Right lobe of liver (tissue), 6 donors: ENCODE measurements at regions not wholly inside any gene's neighbourhood (a gene's known extent, or its start where the extent isn't known, plus 50 kb on each side); places are given as distances from the start of the nearest gene placed in this dataset.
"Not testable (repeated sequence)": the region's sequence is repeated elsewhere in the genome, so short reads cannot be mapped to it uniquely, and the experiment has no call there.

ENCODE experiments used
- ATAC-seq, 4 donors: fragments of 200-7000 bp; cut with Tn5 transposase; one replicate each; pipeline ENCODE4 v1.9.1; 2020; ENCODE audit warnings: mild to moderate bottlenecking in 4 of 4, moderate library complexity in 4 of 4
- DNase-seq, 3 donors: peaks; one replicate each; pipeline ENCODE4 v3.0.0-alpha.2; 2020
- H3K27ac ChIP-seq, 3 donors: fragments of 200-600 bp; one replicate each; pipeline ENCODE4 v1.8.0; 2022
- H3K27me3 ChIP-seq, 2 donors: fragments of 200-600 bp; one replicate each; pipeline ENCODE4 v1.8.0; 2022
- H3K36me3 ChIP-seq, 4 donors: fragments of 200-600 bp; sonication (generic) in 1 of 4; one replicate each; pipeline versions ENCODE4 v1.5.1 to v1.8.0; 2017 to 2022; ENCODE audit warnings: control low read depth in 1 of 4
- H3K4me1 ChIP-seq, 4 donors: fragments of 200-600 bp; sonication (generic) in 1 of 4; one replicate each; pipeline versions ENCODE4 v1.5.1 to v1.8.0; 2017 to 2022; ENCODE audit warnings: control low read depth in 1 of 4
- H3K4me3 ChIP-seq, 3 donors: fragments of 200-600 bp; one replicate each; pipeline ENCODE4 v1.8.0; 2022
- H3K9me3 ChIP-seq, 4 donors: fragments of 200-600 bp; sonication (generic) in 1 of 4; one replicate each; pipeline versions ENCODE4 v1.5.1 to v1.8.0; 2017 to 2022; ENCODE audit warnings: control low read depth in 1 of 4
- CTCF ChIP-seq, 4 donors: fragments of 200-600 bp in 3 of 4; fragments of 450-650 bp in 1 of 4; IDR thresholded peaks; one replicate each; pipeline versions ENCODE4 v1.5.1 to v1.8.0; 2016 to 2022; ENCODE audit warnings: antibody characterized with exemption in 4 of 4, mild to moderate bottlenecking in 2 of 4
- POLR2A ChIP-seq: fragments of 450-650 bp; IDR thresholded peaks from one replicate; pipeline ENCODE4 v1.6.1; 2017; ENCODE audit warnings: antibody characterized with exemption, mild to moderate bottlenecking
- WGBS: methylation state at CpG from one replicate; pipeline ENCODE4 v1.1.6; 2018; ENCODE audit warnings: low coverage, low lambda C conversion rate; ENCODE audit not compliant: insufficient coverage; ENCODE audit errors: missing lambda C conversion rate; 5-methylcytosine and 5-hydroxymethylcytosine counted together
- intact Hi-C, 2 donors: fragments of 100-400 bp; cut with DNase I; formaldehyde crosslinking; loops; one replicate each; pipeline versions ENCODE4 v1.11.2 to v1.14.1; 2022
- donor health status: DM: no; HTN: yes; CAD: no.
- donor health status: DM: no; HTN: no; CAD: no.
- donor health status: DM: no; HTN: no; CAD: no.
- donor health status: DM: no; HTN: yes; CAD: no.
- donor health status: DM: no; HTN: yes; CAD: no.

GRCh38 chr10:61580608-61581007 is 82.1 kb upstream of the CABCOCO1 start:
- no peaks in the 10 kb centered on the region for H3K36me3 ChIP-seq
- no peaks in the 10 kb centered on the region for H3K4me1 ChIP-seq
- no peak for TF ChIP-seq POLR2A
- no peak for TF ChIP-seq CTCF (IDR thresholded peaks at IDR 0.05)
- intact Hi-C loops, result no loop called here
- 70% methylated on average over 4 of the region's 4 CpGs for WGBS
- no peaks in the 10 kb centered on the region for H3K27me3 ChIP-seq
- no peak overlapping the region for H3K4me3 ChIP-seq
- DNase-seq (no peak), ATAC-seq (no peak)
- no peaks in the 10 kb centered on the region for H3K9me3 ChIP-seq
- no peak overlapping the region for H3K27ac ChIP-seq

GRCh38 chr10:61570204-61570603 is 92.5 kb upstream of the CABCOCO1 start:
- WGBS, result 55% methylated on average over 4 of the region's 4 CpGs
- intact Hi-C loops, DNase-seq, H3K27me3 ChIP-seq, H3K9me3 ChIP-seq, ATAC-seq, H3K4me3 ChIP-seq, H3K4me1 ChIP-seq, H3K27ac ChIP-seq, H3K36me3 ChIP-seq: not testable (repeated sequence)

- TF ChIP-seq POLR2A, result no peak
- TF ChIP-seq CTCF (IDR thresholded peaks at IDR 0.05), result no peak
- Histone ChIP-seq H3K27me3 (no peaks in the 10 kb centered on the region), H3K4me3 (no peak overlapping the region), H3K27ac (no peak overlapping the region), H3K9me3 (no peaks in the 10 kb centered on the region), H3K36me3 (no peaks in the 10 kb centered on the region), H3K4me1 (no peaks in the 10 kb centered on the region)
- no peak for ATAC-seq
- intact Hi-C loops, result no loop called here
- DNase-seq, result no peak
- WGBS, result 65% methylated on average over 2 of the region's 2 CpGs
Measured at GRCh38 chr10:61567729-61568128, 95.0 kb upstream of the CABCOCO1 start.

- H3K27ac ChIP-seq, result no peak overlapping the region
- TF ChIP-seq CTCF (IDR thresholded peaks at IDR 0.05) (no peak), POLR2A (no peak)
- DNase-seq, result no peak
- H3K27me3 ChIP-seq, result no peaks in the 10 kb centered on the region
- ATAC-seq, result no peak
- intact Hi-C loops, result no loop called here
- H3K36me3 ChIP-seq, result no peaks in the 10 kb centered on the region
- no peaks in the 10 kb centered on the region for H3K4me1 ChIP-seq
- no peak overlapping the region for H3K4me3 ChIP-seq
- H3K9me3 ChIP-seq, result no peaks in the 10 kb centered on the region
- WGBS, result 42% methylated on average over 4 of the region's 4 CpGs
Measured at GRCh38 chr10:61565819-61566560, 96.7 kb upstream of the CABCOCO1 start.

GRCh38 chr10:61564444-61564843 is 98.3 kb upstream of the CABCOCO1 start:
- DNase-seq (no peak), ATAC-seq (no peak)
- Histone ChIP-seq H3K9me3 (no peaks in the 10 kb centered on the region), H3K27ac (no peak overlapping the region), H3K4me3 (no peak overlapping the region), H3K4me1 (no peaks in the 10 kb centered on the region), H3K36me3 (no peaks in the 10 kb centered on the region), H3K27me3 (no peaks in the 10 kb centered on the region)
- 25% methylated on average over 1 of the region's 1 CpG for WGBS
- TF ChIP-seq CTCF (IDR thresholded peaks at IDR 0.05), result no peak
- no peak for TF ChIP-seq POLR2A
- intact Hi-C loops, result no loop called here
